Activated CD8-positive, alpha-beta T cell treated with anti-CD3 and anti-CD28 coated beads, Interleukin-2, amount 10 ng/mL, durations not matched to agents 7 days and 5 days (primary cell): ENCODE measurements at regions not wholly inside any gene's neighbourhood (a gene's known extent, or its start where the extent isn't known, plus 50 kb on each side); places are given as distances from the start of the nearest gene placed in this dataset.

ENCODE experiments used
- ATAC-seq: fragments of 150-1000 bp; cut with Tn5 transposase; one replicate; pipeline ENCODE4 v1.10.0; 2021; ENCODE audit warnings: moderate library complexity
- CTCF ChIA-PET: fragments of 350-600 bp; sonication (Branson Sonifier 250); formaldehyde crosslinking; loops from one replicate; lab custom pipeline; 2021; ENCODE audit warnings: antibody characterized with exemption; lab: Charles Lee
- POLR2A ChIA-PET: fragments of 350-600 bp; sonication (Branson Sonifier 250); formaldehyde crosslinking; loops from one replicate; lab custom pipeline; 2021; ENCODE audit warnings: antibody characterized with exemption; lab: Charles Lee
- DNase-seq: peaks from one replicate; pipeline ENCODE4 v3.0.0-alpha.2; 2020
- H3K27ac Mint-ChIP-seq: one replicate; pipeline ENCODE4 v1.8.0; 2021; ENCODE audit warnings: mild to moderate bottlenecking, mixed read lengths
- H3K27me3 Mint-ChIP-seq: one replicate; pipeline ENCODE4 v1.8.0; 2021; ENCODE audit warnings: low read depth, mixed read lengths
- H3K36me3 Mint-ChIP-seq: one replicate; pipeline ENCODE4 v1.8.0; 2021; ENCODE audit warnings: low read depth, mixed read lengths
- H3K4me1 Mint-ChIP-seq: one replicate; pipeline ENCODE4 v1.8.0; 2021; ENCODE audit warnings: low read depth, mixed read lengths
- H3K4me3 Mint-ChIP-seq: one replicate; pipeline ENCODE4 v1.8.0; 2021; ENCODE audit warnings: mild to moderate bottlenecking, mixed read lengths
- H3K9me3 Mint-ChIP-seq: one replicate; pipeline ENCODE4 v1.8.0; 2022; ENCODE audit warnings: mixed read lengths; ENCODE audit not compliant: insufficient read depth

DNA sequence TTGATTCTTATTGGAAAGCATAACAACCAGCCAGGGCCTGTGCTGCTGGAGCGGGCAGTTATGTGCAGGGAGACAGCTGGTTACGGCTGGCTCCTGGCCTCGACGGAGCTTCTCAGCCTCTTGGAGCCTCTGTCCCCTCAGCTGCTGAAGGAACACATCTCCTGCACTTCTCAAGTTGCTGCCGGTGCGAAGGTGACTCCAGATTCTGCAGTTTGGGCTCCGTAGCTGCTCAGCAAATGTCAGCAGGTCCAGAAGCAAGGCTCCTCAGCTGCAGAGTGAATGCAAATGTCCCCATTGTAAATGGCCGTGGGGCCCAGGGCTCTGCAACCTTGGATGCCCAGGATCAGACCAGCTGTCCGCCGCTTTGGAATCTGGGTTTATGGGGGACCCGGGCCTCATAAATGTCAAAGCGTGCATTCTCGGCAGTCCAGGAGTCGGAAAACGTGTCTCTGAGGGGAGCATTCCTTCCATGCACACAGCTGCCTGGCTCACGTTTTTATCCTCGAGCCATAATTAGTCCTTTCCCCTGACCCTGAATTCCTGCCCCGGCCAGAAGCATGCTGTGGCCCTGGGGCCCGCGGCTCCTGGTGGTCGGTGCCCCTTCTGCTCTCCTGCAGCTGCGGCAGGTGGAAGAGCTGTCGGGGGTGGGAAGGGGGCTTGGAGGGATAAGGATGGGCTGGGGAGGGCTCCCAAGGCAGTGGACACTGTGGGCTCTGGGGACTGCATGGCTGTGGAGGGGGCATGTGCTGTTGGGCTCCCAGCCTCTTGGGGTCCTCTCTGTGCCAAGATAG is 106.0 kb downstream of the KIF26A start:
- Mint-ChIP-seq H3K4me1 (no peaks in the 10 kb centered on the region), H3K9me3 (peaks cover 5% of the 10 kb centered on the region), H3K27ac (no peak overlapping the region), H3K36me3 (no peaks in the 10 kb centered on the region), H3K27me3 (peaks cover 2% of the 10 kb centered on the region), H3K4me3 (no peak overlapping the region)
- CTCF ChIA-PET: no interaction called here
- ATAC-seq (no peak), DNase-seq (no peak)
- POLR2A ChIA-PET: no interaction called here

- CTCF ChIA-PET: no interaction called here
- Mint-ChIP-seq H3K9me3 (peaks cover 5% of the 10 kb centered on the region), H3K36me3 (no peaks in the 10 kb centered on the region), H3K4me1 (no peaks in the 10 kb centered on the region), H3K4me3 (no peak overlapping the region), H3K27ac (no peak overlapping the region), H3K27me3 (peaks cover 2% of the 10 kb centered on the region)
- ATAC-seq (no peak), DNase-seq (no peak)
- POLR2A ChIA-PET: no interaction called here
Observed at GRCh38 chr14:104245075-104245474, 106.7 kb downstream of the KIF26A start.

GRCh38 chr14:104245723-104246122 is 107.3 kb downstream of the KIF26A start:
- ATAC-seq (no peak), DNase-seq (no peak)
- CTCF ChIA-PET: no interaction called here
- Mint-ChIP-seq H3K27ac (no peak overlapping the region), H3K9me3 (peaks cover 5% of the 10 kb centered on the region), H3K4me1 (no peaks in the 10 kb centered on the region), H3K4me3 (no peak overlapping the region), H3K27me3 (peaks cover 2% of the 10 kb centered on the region), H3K36me3 (no peaks in the 10 kb centered on the region)
- POLR2A ChIA-PET: no interaction called here

DNA sequence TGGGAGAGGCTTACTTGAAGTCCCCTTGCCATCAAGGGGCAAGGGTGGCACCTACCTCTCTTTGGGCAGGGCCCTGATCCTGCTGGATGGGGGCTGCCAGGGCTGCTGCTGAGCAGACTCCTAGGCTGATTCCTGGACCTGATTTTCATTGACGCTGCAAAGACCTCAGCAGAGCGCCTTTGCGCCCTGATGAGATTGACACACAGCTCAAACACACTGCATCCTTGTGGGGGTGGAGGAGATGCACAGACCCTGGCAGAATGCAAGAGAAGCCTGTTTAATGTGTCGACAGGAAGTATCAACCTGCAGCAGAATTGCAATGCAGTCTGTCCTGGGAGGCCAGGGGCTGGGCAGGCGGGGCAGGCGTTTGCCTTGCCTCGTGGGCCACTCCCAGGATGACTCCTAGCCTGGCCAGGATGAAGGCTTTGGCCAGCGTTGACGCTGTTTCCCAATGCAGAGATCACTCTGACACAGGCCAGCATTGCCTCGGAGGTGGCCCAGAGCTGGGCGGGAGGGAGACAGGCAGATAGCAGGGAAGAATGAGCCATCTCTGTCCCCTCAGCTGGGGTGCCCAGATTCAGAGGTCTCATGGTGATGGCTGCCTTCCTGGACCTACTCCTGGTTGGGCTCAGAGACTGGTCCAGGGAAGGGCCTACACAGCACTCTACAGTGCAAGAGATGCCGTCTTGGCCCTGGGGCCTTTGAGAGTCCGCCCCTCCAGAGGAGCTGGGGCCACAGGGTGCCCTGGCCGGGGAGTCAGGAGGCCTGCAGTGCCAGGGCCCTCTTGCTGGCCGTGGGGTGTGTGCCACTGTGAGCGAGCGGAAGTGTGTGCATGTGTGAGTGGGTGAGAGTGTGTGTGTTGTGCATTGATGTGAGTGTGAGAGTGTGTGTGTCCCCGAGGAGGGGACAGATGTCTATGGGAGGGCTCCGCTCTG is 108.3 kb downstream of the KIF26A start:
- H3K36me3 Mint-ChIP-seq: no peaks in the 10 kb centered on the region
- H3K9me3 Mint-ChIP-seq: peaks cover 5% of the 10 kb centered on the region
- no peak overlapping the region for H3K4me3 Mint-ChIP-seq
- ATAC-seq: no peak
- POLR2A ChIA-PET: no interaction called here
- DNase-seq: no peak
- peaks cover 2% of the 10 kb centered on the region for H3K27me3 Mint-ChIP-seq
- no peak overlapping the region for H3K27ac Mint-ChIP-seq
- no peaks in the 10 kb centered on the region for H3K4me1 Mint-ChIP-seq
- CTCF ChIA-PET: no interaction called here

DNA sequence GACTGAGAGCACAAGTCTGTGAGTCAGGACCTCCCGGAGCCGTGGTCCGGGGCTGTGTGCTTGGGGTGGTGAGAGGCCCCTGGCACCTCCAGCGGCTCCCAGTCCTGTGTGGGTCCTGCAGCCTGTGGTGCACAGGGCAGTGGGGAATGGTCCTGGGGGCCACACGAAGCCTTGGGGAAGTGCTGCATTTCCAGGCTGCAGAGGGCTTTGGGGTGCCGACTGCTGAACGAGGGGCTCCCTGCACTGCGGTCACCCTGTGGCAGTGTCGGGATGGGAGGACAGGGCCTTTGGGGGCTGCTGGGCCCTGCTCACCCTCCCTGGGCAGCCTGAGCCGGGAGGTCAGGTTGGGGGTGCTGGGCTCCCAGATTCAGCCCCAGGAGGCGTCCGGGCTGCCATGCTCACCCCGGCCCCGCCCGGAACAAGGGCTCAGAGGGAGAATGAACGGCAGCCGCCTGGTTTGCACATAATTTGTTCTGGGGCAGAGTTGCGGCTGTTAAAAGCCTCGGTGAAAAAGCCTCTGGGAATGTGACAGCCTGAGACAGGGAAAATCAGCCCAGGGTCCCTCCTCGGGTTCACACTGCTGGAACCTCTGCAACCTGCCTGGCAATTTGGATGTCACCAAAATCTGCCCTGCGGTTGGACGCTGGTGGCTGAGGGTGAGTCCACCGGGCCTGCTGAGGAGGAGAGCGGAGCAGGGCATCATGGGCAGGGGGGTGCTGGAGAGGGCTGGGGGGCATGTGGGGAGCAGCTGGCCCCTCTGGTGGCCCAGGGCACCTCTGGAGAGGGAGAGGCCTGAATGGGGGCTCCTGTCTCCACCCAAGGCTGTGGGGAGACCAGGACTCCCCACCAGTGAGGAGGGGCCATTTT is 109.2 kb downstream of the KIF26A start:
- Mint-ChIP-seq H3K4me1 (no peaks in the 10 kb centered on the region), H3K27me3 (no peaks in the 10 kb centered on the region), H3K27ac (no peak overlapping the region), H3K4me3 (no peak overlapping the region), H3K36me3 (peaks cover 3% of the 10 kb centered on the region), H3K9me3 (peaks cover 5% of the 10 kb centered on the region)
- ChIA-PET POLR2A (no interaction called here), CTCF (no interaction called here)
- ATAC-seq: no peak
- no peak for DNase-seq

DNA sequence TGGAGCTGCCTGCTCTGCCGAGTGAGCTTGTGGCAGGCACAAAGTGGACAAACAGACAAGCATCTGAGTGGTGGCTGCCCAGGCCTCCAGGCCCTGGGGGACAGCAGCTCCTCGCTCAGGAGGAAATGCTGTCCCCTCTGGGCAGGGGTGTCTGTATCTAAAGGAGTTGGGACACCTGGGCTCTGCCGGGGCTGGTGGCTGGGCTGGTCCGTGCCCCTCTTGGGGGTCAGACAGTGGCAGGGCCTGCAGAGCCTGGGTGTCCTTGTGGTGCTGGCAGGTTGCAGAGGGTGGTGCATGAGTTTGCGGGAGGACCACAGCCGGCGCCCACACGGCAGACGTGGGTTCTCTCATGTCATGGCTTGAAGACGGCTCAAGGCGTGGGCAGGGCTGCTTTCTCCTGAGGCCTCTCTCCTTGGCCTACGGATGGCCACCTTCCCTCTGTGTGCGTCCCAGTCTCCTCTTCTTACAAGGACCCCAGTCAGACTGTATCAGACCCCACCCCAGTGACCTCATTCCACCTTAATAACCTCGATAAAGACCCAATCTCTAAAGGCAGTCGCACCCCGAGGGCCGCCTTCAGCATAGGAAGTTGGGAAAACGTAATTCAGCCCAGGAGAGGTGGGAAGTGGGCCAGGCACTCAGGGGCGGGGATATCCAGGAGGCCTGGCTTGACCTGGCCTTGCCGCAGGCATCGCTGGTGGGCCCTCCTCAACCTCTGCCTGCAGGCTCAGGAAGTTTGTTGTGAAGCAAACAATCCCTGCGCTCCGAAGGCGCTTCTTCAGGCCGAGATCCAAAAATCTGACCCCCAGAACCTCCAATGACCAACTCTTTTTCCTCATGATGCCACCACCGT is 110.0 kb downstream of the KIF26A start:
- no peaks in the 10 kb centered on the region for H3K27me3 Mint-ChIP-seq

DNA sequence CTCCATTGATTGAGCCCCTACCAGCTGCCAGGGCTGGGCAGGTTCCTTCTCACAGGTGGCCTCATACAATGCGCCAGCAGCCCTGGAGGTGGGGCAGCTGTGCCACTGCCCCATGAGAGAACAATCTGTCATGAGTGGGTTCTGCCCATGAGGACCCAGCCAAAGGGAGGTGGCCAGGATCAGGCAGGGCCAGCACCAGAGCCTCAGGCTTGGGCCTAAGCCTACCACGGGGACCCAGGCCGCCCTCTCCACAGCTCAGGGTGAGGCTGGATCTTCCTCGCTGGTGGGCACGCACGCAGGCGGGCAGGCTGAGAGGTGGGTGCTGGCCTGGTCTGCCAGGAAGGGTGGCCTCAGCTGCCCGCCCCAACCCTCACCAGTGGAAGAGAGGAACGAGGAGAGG is 110.7 kb downstream of the KIF26A start:
- ChIA-PET CTCF (no interaction called here), POLR2A (no interaction called here)
- no peak for DNase-seq

More for the DNA sequence above, 110.0 kb downstream of the KIF26A start:
- no peak for ATAC-seq
- CTCF ChIA-PET: no interaction called here
- Mint-ChIP-seq H3K4me3 (no peak overlapping the region), H3K9me3 (peaks cover 5% of the 10 kb centered on the region), H3K4me1 (no peaks in the 10 kb centered on the region), H3K27ac (no peak overlapping the region), H3K36me3 (peaks cover 3% of the 10 kb centered on the region)
- no peak for DNase-seq
- POLR2A ChIA-PET: no interaction called here

GRCh38 chr14:104249706-104250105 is 111.3 kb downstream of the KIF26A start:
- Mint-ChIP-seq H3K36me3 (peaks cover 3% of the 10 kb centered on the region), H3K27me3 (peaks cover 3% of the 10 kb centered on the region), H3K4me1 (no peaks in the 10 kb centered on the region), H3K27ac (no peak overlapping the region), H3K9me3 (peaks cover 5% of the 10 kb centered on the region), H3K4me3 (no peak overlapping the region)
- DNase-seq (no peak), ATAC-seq (no peak)
- ChIA-PET POLR2A (no interaction called here), CTCF (no interaction called here)

More for the DNA sequence above, 110.7 kb downstream of the KIF26A start:
- ATAC-seq: no peak
- H3K27ac Mint-ChIP-seq: no peak overlapping the region
- peaks cover 3% of the 10 kb centered on the region for H3K36me3 Mint-ChIP-seq
- no peaks in the 10 kb centered on the region for H3K27me3 Mint-ChIP-seq
- no peaks in the 10 kb centered on the region for H3K4me1 Mint-ChIP-seq
- H3K4me3 Mint-ChIP-seq: no peak overlapping the region
- peaks cover 5% of the 10 kb centered on the region for H3K9me3 Mint-ChIP-seq

DNA sequence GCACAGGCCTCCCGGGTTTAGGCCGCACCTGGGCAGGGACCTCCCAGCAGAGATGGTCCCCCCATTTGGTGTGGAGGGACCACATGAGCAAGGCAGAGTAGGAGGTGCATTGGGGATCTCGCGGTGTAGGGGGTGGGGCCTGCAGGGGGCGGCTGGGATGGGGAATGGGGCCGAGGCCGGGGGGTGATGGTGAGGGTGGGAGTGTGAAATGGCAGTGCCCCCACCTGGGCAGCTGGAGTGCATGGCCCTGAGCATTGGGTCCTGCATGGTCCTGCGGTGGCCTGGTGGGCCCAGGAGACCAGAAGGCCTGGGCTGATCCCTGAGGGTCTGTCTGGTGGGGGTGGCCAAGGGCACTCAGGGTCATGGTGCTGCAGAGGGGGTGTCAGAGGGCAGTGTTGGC is 111.8 kb downstream of the KIF26A start:
- H3K9me3 Mint-ChIP-seq: peaks cover 5% of the 10 kb centered on the region
- ChIA-PET POLR2A (no interaction called here), CTCF (no interaction called here)
- peaks cover 3% of the 10 kb centered on the region for H3K27me3 Mint-ChIP-seq
- no peak overlapping the region for H3K4me3 Mint-ChIP-seq
- no peak overlapping the region for H3K27ac Mint-ChIP-seq
- H3K36me3 Mint-ChIP-seq: peaks cover 3% of the 10 kb centered on the region
- DNase-seq: no peak
- ATAC-seq: no peak
- H3K4me1 Mint-ChIP-seq: no peaks in the 10 kb centered on the region

DNA sequence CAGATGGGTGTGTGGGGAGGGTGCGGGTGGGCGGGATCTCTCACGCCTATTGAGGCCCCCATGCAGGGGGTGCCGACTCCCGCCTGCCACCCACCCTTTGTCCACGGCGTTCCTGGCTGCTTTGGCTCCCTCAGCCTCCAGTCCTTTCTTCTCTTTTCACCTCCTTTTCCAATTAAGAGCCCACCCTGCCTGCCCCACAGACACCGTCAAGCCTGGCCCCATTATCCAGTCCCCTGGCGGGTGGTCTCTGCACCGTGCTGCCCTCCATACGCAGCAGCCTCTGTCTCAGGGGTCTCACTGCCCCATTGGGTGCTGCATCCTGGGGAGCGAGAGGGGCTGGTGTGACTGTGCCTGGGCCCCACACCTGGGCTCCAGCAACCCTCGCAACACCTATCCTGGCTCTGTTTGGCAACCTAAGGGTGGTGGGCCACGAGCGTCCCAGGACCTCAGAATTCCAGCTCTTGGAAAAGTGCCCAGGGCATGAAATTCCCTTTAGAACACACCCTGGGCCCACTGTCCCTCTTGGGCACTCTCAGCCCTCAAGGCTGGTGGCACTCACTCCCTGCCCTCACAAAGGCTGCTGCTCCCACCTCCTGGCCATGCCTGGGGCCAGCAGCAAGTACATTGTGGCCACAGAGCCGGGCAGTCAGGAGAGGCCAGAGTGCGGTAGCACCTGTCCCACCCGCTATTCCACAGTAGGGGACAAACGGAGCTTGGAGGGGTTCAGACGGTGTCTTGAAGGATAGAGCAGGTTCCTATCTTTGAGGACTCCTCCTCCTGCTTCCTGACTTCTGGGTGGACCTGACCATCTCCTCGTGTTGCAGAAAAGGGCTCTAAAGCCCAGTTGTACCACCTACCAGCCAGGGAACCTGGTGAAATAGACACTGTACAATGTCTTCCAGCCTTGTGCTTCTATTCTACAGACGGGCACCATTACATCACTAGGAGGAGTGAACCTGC is 114.1 kb downstream of the KIF26A start:
- Mint-ChIP-seq H3K4me3 (no peak overlapping the region), H3K4me1 (no peaks in the 10 kb centered on the region), H3K27me3 (peaks cover 10% of the 10 kb centered on the region), H3K9me3 (no peaks in the 10 kb centered on the region), H3K27ac (no peak overlapping the region), H3K36me3 (peaks cover 3% of the 10 kb centered on the region)
- DNase-seq (no peak), ATAC-seq (no peak)
- ChIA-PET POLR2A (no interaction called here), CTCF (no interaction called here)
